NB4 (cell line): ENCODE measurements at regions not wholly inside any gene's neighbourhood (a gene's known extent, or its start where the extent isn't known, plus 50 kb on each side); places are given as distances from the start of the nearest gene placed in this dataset.

Experiments used
- CTCF ChIP-seq: IDR thresholded peaks from one replicate; pipeline ENCODE4 v1.5.1; 2012; ENCODE audit warnings: low read depth, low read length
- MYC ChIP-seq: IDR thresholded peaks from 2 replicates; pipeline ENCODE4 v1.6.1; 2011; ENCODE audit warnings: low read depth, low read length
- POLR2A ChIP-seq: IDR thresholded peaks from 2 replicates; pipeline ENCODE4 v1.6.1; 2011; ENCODE audit warnings: mild to moderate bottlenecking; ENCODE audit not compliant: insufficient read length; ENCODE audit errors: extremely low read depth

GRCh38 chr2:15746703-15747550, 155.3 kb downstream of the DDX1 start:
- TF ChIP-seq CTCF (no peak), POLR2A (no peak), MYC (no peak)
